ENCODE measurements at regions not wholly inside any gene's neighbourhood (a gene's known extent, or its start where the extent isn't known, plus 50 kb on each side); places are given as distances from the start of the nearest gene placed in this dataset.

DNA sequence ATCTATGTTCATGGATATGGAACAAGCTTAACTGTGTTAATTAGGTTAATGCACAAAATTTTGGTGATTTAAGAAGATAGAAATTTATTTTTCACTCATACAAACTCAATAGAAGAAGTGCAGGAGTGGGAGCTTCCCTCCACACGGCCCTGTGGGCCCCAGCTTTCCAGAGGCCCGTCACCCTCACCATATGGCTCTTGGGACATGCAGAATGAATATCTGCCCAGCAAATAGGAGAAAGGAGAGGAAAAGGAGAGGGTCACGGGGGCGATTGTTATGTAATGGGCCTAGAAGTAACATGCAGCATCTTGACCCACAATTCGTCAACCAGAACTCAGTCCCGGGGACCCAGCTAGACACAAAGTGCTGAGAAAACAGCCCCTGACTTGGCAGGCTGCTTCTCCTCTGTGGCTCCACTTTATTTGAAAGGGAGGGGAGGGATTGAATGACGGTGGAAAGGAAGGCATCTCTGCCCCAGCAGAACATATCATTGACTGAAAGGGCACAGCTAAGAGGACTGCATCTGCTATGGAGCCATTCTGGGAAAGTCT is 648.2 kb upstream of the ID2 start:
- FAIRE-seq (no peak), DNase-seq (ENCODE audit: low read depth in 1 of 2, low spot score in 1 of 2) (no peak), ATAC-seq (no peak)
- H3K9me3 ChIP-seq, result no peaks in the 10 kb centered on the region
- no peaks in the 10 kb centered on the region for H3K4me1 ChIP-seq
- H3K4me2 ChIP-seq, result no peak overlapping the region
- ChIA-PET POLR2A (no interaction called here), CTCF (no interaction called here)
- TF ChIP-seq RNF2 (IDR thresholded peaks at IDR 0.05; ENCODE audit: borderline replicate concordance, low read depth) (no peak), RCOR1 (IDR thresholded peaks at IDR 0.05; ENCODE audit: low read depth, low read length) (no peak), NR3C1 (IDR thresholded peaks at IDR 0.05) (no peak), ELK1 (IDR thresholded peaks at IDR 0.05; ENCODE audit: low read depth, low read length) (no peak), USF2 (IDR thresholded peaks at IDR 0.05) (no peak), FOXS1 (CRISPR knock-in tag; IDR thresholded peaks at IDR 0.05) (no peak), MAZ (IDR thresholded peaks at IDR 0.05; ENCODE audit: borderline replicate concordance, low read depth, low read length) (no peak), HOXA7 (CRISPR knock-in tag; IDR thresholded peaks at IDR 0.05) (no peak), TP53 (CRISPR knock-in tag; IDR thresholded peaks at IDR 0.05) (no peak), CEBPB (IDR thresholded peaks at IDR 0.05) (no peak), HOXB13 (CRISPR knock-in tag; IDR thresholded peaks at IDR 0.05; ENCODE audit: low read depth) (no peak), FOSL2 (IDR thresholded peaks at IDR 0.05) (no peak), FOSL2 (CRISPR knock-in tag; IDR thresholded peaks at IDR 0.05) (no peak), HEYL (CRISPR knock-in tag; IDR thresholded peaks at IDR 0.05) (no peak), KDM1A (IDR thresholded peaks at IDR 0.05; ENCODE audit: low read depth) (no peak), CHD4 (IDR thresholded peaks at IDR 0.05; ENCODE audit: borderline replicate concordance) (no peak), MYC (IDR thresholded peaks at IDR 0.05; ENCODE audit: borderline replicate concordance, low read length) (no peak), NPAS2 (CRISPR knock-in tag; IDR thresholded peaks at IDR 0.05; ENCODE audit: borderline replicate concordance) (no peak), KDM5A (IDR thresholded peaks at IDR 0.05) (no peak)
- WGBS (ENCODE audit: missing lambda C conversion rate), result 43% methylated on average over 7 of the region's 7 CpGs
- no peak overlapping the region for H3K4me3 ChIP-seq
- no peak overlapping the region for H3K27ac ChIP-seq

DNA sequence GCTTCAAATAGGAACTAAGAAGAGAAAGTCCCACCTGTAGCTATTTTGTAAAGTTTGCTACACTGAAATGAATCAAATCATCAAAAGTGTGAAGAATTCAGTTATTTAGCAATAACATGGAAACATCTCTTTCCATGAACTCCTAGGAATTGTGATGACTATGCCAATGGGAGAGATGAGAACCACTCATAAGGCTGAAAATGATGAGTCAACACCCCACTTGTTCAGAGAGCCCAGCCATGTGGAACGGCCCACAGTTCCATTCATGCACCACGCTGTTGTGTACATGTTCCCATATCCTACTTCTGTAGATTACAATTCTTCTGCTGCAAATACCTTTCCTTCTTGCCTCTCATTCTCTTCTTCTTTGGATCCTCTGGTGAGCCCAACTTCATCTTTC is 645.5 kb upstream of the ID2 start:
- ChIA-PET CTCF (no interaction called here), POLR2A (no interaction called here)
- FAIRE-seq, result no peak
- TF ChIP-seq MAFK (IDR thresholded peaks at IDR 0.05; ENCODE audit: partially characterized antibody), result peak; percentile 44
- TF ChIP-seq SMC3 (IDR thresholded peaks at IDR 0.05), result no peak
- TF ChIP-seq ELK1 (IDR thresholded peaks at IDR 0.05; ENCODE audit: low read depth, low read length), result no peak
- Histone ChIP-seq H3K27ac (no peak overlapping the region), H3K4me2 (no peak overlapping the region), H3K4me1 (no peaks in the 10 kb centered on the region), H3K4me3 (no peak overlapping the region), H3K9me3 (no peaks in the 10 kb centered on the region)
- ATAC-seq, result no peak
- WGBS (ENCODE audit: missing lambda C conversion rate), result 12% methylated on average over 2 of the region's 2 CpGs
- no peak for DNase-seq (ENCODE audit: low read depth in 1 of 2, low spot score in 1 of 2)

- Histone ChIP-seq H3K27ac (no peak overlapping the region), H3K9me3 (peaks cover 13% of the 10 kb centered on the region; the same call in 2 of the 3 replicates), H3K4me2 (no peak overlapping the region), H3K4me1 (no peaks in the 10 kb centered on the region), H3K4me3 (no peak overlapping the region)
- FAIRE-seq (no peak), DNase-seq (ENCODE audit: low read depth in 1 of 2, low spot score in 1 of 2) (no peak), ATAC-seq (no peak)
- ChIA-PET CTCF (interaction anchor here (0.6 to 1.2 kb wide), 2 partner anchors 367 to 588 kb away, joined by 3 read pairs; no protein-coding TSS in a partner anchor), POLR2A (no interaction called here)
- 7% methylated on average over 2 of the region's 2 CpGs for WGBS (ENCODE audit: missing lambda C conversion rate)
- no peak for TF ChIP-seq RARB (CRISPR knock-in tag; IDR thresholded peaks at IDR 0.05)
- no peak for TF ChIP-seq ZNF302 (CRISPR knock-in tag; IDR thresholded peaks at IDR 0.05)
- no peak for TF ChIP-seq HOXB5 (CRISPR knock-in tag; IDR thresholded peaks at IDR 0.05)
- no peak for TF ChIP-seq ESRRA (IDR thresholded peaks at IDR 0.05; ENCODE audit: borderline replicate concordance, low read length)
- TF ChIP-seq PBX3 (IDR thresholded peaks at IDR 0.05), result no peak
- no peak for TF ChIP-seq ELK1 (IDR thresholded peaks at IDR 0.05; ENCODE audit: low read depth, low read length)
- TF ChIP-seq HMGXB4 (CRISPR knock-in tag; IDR thresholded peaks at IDR 0.05; ENCODE audit: borderline replicate concordance), result no peak
- TF ChIP-seq PHF8 (IDR thresholded peaks at IDR 0.05; ENCODE audit: borderline replicate concordance, low read depth), result no peak
- no peak for TF ChIP-seq SMC3 (IDR thresholded peaks at IDR 0.05)
Measured at GRCh38 chr2:8039732-8040131, 642.1 kb upstream of the ID2 start.
